PFSK-1 (cell line): ENCODE measurements at regions not wholly inside any gene's neighbourhood (a gene's known extent, or its start where the extent isn't known, plus 50 kb on each side); places are given as distances from the start of the nearest gene placed in this dataset.

Experiments used
- FOXP2 ChIP-seq: optimal IDR thresholded peaks from 2 replicates; pipeline ENCODE3; 2011; ENCODE audit warnings: borderline replicate concordance, control low read depth, inconsistent platforms; ENCODE audit not compliant: insufficient read depth; ENCODE audit errors: extremely low read length, extremely low read depth
- POLR2AphosphoS5 ChIP-seq: IDR thresholded peaks from 2 replicates; pipeline ENCODE4 v1.6.1; 2012; ENCODE audit warnings: low read depth, mild to moderate bottlenecking, control low read depth, low read length, moderate library complexity
- SIN3A ChIP-seq: IDR thresholded peaks from 2 replicates; pipeline ENCODE4 v1.6.1; 2012; ENCODE audit warnings: mild to moderate bottlenecking, low read length, moderate library complexity, borderline replicate concordance; ENCODE audit not compliant: insufficient read depth
- TAF1 ChIP-seq: IDR thresholded peaks from 2 replicates; pipeline ENCODE4 v1.6.1; 2012; ENCODE audit warnings: low read length, control low read depth, borderline replicate concordance; ENCODE audit not compliant: insufficient read depth
- TF ChIP-seq, protein P1 (sequence below), 2 experiments: IDR thresholded peaks; 2 replicates each; pipeline versions ENCODE4 v1.6.1 to v1.8.0; 2011 to 2012; ENCODE audit warnings: low read depth in 2 of 2, low read length in 2 of 2, control low read depth in 1 of 2, inconsistent platforms in 1 of 2, mild to moderate bottlenecking in 1 of 2, moderate library complexity in 1 of 2; ENCODE audit not compliant: insufficient read depth in 1 of 2

DNA sequence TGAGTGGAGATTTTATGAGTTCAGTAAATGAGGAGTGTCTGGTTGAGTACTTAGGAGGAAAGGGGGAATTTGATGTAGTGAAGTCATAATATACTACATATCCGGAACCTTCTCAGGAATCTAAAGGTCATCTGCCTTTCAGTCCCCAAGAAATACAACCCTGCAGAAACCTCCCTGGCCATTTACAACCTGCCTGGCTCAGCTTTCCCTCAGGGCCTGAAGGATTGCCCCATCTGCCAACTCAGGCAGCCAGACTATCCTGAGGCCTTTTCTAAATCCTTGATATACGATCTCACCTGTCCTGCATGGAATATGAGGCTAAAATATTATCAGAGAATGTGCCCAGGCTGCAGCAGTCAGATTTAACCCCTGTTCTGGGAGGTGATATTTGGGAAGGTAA lies 165.4 kb upstream of the SPOPL start:
- TF ChIP-seq, protein P1, sequence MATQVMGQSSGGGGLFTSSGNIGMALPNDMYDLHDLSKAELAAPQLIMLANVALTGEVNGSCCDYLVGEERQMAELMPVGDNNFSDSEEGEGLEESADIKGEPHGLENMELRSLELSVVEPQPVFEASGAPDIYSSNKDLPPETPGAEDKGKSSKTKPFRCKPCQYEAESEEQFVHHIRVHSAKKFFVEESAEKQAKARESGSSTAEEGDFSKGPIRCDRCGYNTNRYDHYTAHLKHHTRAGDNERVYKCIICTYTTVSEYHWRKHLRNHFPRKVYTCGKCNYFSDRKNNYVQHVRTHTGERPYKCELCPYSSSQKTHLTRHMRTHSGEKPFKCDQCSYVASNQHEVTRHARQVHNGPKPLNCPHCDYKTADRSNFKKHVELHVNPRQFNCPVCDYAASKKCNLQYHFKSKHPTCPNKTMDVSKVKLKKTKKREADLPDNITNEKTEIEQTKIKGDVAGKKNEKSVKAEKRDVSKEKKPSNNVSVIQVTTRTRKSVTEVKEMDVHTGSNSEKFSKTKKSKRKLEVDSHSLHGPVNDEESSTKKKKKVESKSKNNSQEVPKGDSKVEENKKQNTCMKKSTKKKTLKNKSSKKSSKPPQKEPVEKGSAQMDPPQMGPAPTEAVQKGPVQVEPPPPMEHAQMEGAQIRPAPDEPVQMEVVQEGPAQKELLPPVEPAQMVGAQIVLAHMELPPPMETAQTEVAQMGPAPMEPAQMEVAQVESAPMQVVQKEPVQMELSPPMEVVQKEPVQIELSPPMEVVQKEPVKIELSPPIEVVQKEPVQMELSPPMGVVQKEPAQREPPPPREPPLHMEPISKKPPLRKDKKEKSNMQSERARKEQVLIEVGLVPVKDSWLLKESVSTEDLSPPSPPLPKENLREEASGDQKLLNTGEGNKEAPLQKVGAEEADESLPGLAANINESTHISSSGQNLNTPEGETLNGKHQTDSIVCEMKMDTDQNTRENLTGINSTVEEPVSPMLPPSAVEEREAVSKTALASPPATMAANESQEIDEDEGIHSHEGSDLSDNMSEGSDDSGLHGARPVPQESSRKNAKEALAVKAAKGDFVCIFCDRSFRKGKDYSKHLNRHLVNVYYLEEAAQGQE (IDR thresholded peaks at IDR 0.05; ENCODE audit: insufficient read depth in 1 of 2, low read depth in 2 of 2, low read length in 2 of 2), result no peak
- TF ChIP-seq POLR2AphosphoS5, result no peak
- no peak for TF ChIP-seq SIN3A
- TF ChIP-seq TAF1, result no peak
- no peak for TF ChIP-seq FOXP2

DNA sequence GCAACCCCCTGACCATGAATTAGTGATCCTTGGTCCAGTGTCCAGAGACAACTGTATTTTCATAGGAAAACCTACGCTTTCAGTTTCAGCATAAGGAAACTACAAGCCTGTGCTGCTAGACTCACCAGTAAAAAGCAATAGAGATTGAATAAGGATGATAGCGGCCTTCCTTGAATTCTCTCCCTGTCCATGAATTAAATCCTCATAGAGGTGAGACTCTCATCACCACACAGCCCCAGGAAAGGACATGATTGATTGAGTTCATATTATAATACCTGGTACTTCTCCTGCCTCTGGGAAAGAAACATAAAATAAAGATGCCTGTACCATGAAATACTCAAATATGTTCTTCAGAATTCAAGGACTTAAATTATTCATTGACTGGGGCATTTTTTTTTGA lies 146.3 kb upstream of the SPOPL start:
- TF ChIP-seq, protein P1 (IDR thresholded peaks at IDR 0.05; ENCODE audit: insufficient read depth in 1 of 2, low read depth in 2 of 2, low read length in 2 of 2), result no peak
- TF ChIP-seq TAF1, result no peak
- TF ChIP-seq SIN3A, result no peak
- TF ChIP-seq FOXP2, result no peak
- TF ChIP-seq POLR2AphosphoS5, result no peak

DNA sequence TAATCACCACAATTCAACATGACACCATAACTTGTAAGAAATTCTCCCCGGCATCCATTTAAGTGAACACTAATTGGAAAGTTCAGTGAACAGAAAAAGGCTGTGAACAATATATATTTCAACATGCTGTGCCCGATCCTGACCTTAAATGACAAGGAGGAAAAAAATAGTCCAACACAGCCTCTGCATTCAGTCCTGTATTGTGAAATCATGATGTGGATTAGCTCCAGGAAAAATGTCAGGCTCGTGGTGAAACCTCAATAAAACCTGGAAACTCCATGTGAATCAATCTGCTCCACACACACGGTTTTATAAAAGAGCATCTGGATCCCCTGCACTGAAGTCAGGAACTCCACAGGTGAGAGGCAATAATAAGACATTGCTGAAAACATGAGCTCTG lies 145.4 kb upstream of the SPOPL start:
- TF ChIP-seq, protein P1 (IDR thresholded peaks at IDR 0.05; ENCODE audit: insufficient read depth in 1 of 2, low read depth in 2 of 2, low read length in 2 of 2), result no peak
- TF ChIP-seq TAF1 (no peak), POLR2AphosphoS5 (no peak), FOXP2 (no peak), SIN3A (no peak)

DNA sequence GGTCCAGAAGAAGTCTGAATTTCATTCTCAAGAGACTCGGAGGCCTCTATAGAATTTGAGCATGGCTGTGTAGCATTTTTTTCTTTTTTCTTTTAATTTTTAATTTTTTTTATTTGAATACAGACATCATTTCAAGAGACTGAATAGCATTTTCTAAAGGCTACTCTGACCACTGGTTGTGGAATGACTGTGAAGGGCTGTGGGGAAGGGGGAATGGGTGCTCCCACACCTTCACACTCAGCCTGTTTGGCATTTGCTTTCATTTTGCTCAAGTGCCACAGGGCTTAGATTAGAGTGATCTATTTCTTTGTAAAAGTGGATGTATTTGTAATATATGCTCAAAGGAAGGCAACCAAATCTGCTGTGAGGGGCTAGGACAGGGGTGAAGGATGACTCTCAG lies 142.0 kb upstream of the SPOPL start:
- TF ChIP-seq, protein P1 (IDR thresholded peaks at IDR 0.05; ENCODE audit: insufficient read depth in 1 of 2, low read depth in 2 of 2, low read length in 2 of 2), result no peak
- TF ChIP-seq SIN3A (no peak), FOXP2 (no peak), POLR2AphosphoS5 (no peak)

DNA sequence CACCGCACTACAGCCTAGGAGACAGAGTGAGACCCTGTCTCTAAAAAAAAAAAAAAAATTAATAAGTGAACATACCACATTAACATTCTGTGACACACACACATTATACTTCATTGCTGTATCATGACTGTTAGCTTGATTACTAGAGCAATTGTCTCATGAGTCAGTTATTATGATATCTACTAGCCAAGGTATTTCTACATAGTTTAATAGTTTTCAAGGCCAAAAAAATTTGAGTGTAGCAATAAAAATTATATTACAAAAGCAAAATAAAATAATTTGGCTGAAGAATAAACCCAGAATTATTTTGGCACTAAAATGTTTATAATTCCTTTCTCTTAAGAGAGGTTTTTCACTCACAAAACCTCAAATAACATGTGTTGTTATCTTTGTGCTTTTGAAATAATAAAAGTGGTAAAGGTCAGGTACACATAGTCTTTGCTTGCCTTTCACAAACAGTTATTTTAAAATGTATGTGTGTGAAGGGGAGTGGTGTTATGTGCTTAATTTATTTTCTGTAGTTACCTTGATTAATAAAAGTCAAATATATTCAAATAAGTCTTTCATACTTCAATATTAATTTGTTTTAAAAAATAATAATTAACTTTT lies 136.9 kb upstream of the SPOPL start:
- no peak for TF ChIP-seq FOXP2
- TF ChIP-seq TAF1, result no peak
- TF ChIP-seq, protein P1 (IDR thresholded peaks at IDR 0.05; ENCODE audit: insufficient read depth in 1 of 2, low read depth in 2 of 2, low read length in 2 of 2), result no peak
- TF ChIP-seq SIN3A, result no peak
- TF ChIP-seq POLR2AphosphoS5, result no peak
